ENCODE measurements at regions not wholly inside any gene's neighbourhood (a gene's known extent, or its start where the extent isn't known, plus 50 kb on each side); places are given as distances from the start of the nearest gene placed in this dataset.

- Histone ChIP-seq H3K27me3 (no peaks in the 10 kb centered on the region), H3K4me3 (no peak overlapping the region), H3K4me1 (no peaks in the 10 kb centered on the region), H3K27ac (no peak overlapping the region), H3K9me3 (no peaks in the 10 kb centered on the region), H3K36me3 (no peaks in the 10 kb centered on the region)
- TF ChIP-seq POLR2AphosphoS5 (IDR thresholded peaks at IDR 0.05) (no peak), POLR2A (IDR thresholded peaks at IDR 0.05) (no peak), EP300 (IDR thresholded peaks at IDR 0.05) (no peak)
- TF ChIP-seq, protein P1, sequence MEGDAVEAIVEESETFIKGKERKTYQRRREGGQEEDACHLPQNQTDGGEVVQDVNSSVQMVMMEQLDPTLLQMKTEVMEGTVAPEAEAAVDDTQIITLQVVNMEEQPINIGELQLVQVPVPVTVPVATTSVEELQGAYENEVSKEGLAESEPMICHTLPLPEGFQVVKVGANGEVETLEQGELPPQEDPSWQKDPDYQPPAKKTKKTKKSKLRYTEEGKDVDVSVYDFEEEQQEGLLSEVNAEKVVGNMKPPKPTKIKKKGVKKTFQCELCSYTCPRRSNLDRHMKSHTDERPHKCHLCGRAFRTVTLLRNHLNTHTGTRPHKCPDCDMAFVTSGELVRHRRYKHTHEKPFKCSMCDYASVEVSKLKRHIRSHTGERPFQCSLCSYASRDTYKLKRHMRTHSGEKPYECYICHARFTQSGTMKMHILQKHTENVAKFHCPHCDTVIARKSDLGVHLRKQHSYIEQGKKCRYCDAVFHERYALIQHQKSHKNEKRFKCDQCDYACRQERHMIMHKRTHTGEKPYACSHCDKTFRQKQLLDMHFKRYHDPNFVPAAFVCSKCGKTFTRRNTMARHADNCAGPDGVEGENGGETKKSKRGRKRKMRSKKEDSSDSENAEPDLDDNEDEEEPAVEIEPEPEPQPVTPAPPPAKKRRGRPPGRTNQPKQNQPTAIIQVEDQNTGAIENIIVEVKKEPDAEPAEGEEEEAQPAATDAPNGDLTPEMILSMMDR (IDR thresholded peaks at IDR 0.05), result no peak
- WGBS, 2 donors (ENCODE audit: low coverage in 1 of 2), result 20 to 29% methylated on average over 1 of the region's 1 CpG
- ATAC-seq, result no peak
Measured at GRCh38 chr3:23017801-23018200, 185.3 kb upstream of the UBE2E2 start.

DNA sequence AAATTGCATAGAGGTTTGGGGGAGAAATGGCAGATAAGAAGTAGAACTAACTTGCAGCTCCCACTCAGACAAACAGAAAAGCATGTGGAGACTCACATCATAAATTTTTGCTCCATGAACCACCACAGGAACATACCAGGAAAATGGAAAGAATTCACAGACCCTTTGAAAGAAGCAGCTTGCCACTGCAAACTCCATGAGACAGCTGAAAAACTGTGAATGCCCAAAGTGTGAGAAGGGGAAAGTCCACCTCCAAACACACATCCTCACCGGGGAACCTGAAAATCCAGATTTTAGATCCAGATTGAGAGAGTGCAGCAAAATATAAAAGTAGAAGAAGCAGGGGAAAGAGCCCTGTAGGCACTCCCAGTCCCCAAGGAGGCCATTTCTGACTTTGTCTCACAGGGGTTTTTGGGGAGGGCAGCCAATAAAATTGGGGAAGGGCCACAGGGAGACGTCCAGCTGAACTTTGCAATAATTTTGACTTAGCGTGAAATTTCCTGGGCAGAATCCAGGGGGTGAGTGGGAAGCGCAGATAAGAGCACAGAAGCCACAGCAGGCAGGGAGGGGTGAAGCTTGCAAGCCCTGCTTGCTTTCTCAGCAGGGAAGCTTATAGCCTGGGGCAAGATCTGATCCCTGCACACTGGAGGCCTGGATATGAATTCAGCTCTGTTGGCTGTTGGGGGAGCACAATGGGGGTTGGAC is 183.4 kb upstream of the UBE2E2 start:
- ATAC-seq, result no peak
- Histone ChIP-seq H3K36me3 (no peaks in the 10 kb centered on the region), H3K27ac (no peak overlapping the region), H3K9me3 (no peaks in the 10 kb centered on the region), H3K4me3 (no peak overlapping the region), H3K27me3 (no peaks in the 10 kb centered on the region), H3K4me1 (no peaks in the 10 kb centered on the region)
- WGBS, 2 donors (ENCODE audit: low coverage in 1 of 2), result 55 to 75% methylated on average over 3 to 4 of the region's 4 CpGs
- TF ChIP-seq EP300 (IDR thresholded peaks at IDR 0.05) (no peak), POLR2AphosphoS5 (IDR thresholded peaks at IDR 0.05) (no peak), POLR2A (IDR thresholded peaks at IDR 0.05) (no peak)
- TF ChIP-seq, protein P1 (IDR thresholded peaks at IDR 0.05), result no peak

- Histone ChIP-seq H3K36me3 (no peaks in the 10 kb centered on the region), H3K4me1 (no peaks in the 10 kb centered on the region), H3K4me3 (no peak overlapping the region), H3K27me3 (no peaks in the 10 kb centered on the region), H3K27ac (no peak overlapping the region), H3K9me3 (peaks cover 0 to 6% (median 0%) of the 10 kb centered on the region in 3 donors)
- TF ChIP-seq POLR2A (IDR thresholded peaks at IDR 0.05), result no peak
- no peak for TF ChIP-seq EP300 (IDR thresholded peaks at IDR 0.05)
- WGBS, 2 donors (ENCODE audit: low coverage in 1 of 2), result 21 to 32% methylated on average over 2 of the region's 2 CpGs
- no peak for ATAC-seq
Measured at GRCh38 chr3:23028294-23028693, 174.8 kb upstream of the UBE2E2 start.

- H3K27me3 ChIP-seq, result no peaks in the 10 kb centered on the region
- WGBS, 2 donors (ENCODE audit: low coverage in 1 of 2), result 48 to 53% methylated on average over 2 of the region's 2 CpGs
- no peak overlapping the region for H3K4me3 ChIP-seq
- peaks cover 0 to 6% (median 0%) of the 10 kb centered on the region in 3 donors for H3K9me3 ChIP-seq
- TF ChIP-seq, protein P1 (IDR thresholded peaks at IDR 0.05), result no peak
- TF ChIP-seq EP300 (IDR thresholded peaks at IDR 0.05) (no peak), POLR2AphosphoS5 (IDR thresholded peaks at IDR 0.05) (no peak), POLR2A (IDR thresholded peaks at IDR 0.05) (no peak)
- no peak overlapping the region for H3K27ac ChIP-seq
- H3K4me1 ChIP-seq, result no peaks in the 10 kb centered on the region
- no peak for ATAC-seq
- no peaks in the 10 kb centered on the region for H3K36me3 ChIP-seq
Measured at GRCh38 chr3:23029001-23029400, 174.1 kb upstream of the UBE2E2 start.

DNA sequence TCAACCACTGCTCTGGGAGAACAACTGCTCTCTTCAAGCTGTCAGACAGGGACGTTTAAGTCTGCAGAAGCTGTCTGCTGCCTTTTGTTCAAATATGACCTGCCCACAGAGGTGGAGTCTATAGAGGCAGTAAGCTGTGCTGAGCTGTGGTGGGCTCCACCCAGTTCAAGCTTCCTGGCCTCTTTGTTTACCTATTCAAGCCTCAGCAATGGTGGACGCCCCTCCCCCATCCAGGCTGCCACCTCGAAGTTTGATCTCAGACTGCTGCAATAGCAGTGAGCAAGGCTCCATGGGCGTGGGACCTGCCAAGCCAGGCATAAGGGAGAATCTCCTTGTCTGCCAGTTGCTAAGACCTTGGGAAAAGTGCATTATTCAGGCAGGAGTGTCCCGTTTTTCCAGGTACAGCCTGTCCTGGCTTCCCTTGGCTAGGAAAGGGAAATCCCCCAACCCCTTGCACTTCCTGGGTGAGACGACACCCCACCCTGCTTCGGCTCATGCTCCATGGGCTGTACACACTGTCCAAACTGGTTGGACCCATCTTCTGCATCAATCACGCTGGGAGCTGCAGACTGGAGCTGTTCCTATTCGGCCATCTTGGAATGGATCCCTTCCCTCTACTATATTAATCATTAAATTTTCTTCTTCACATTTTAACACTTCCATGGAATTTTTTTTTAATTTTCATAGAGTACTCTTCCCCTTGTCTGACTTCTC is 167.0 kb upstream of the UBE2E2 start:
- Histone ChIP-seq H3K27ac (no peak overlapping the region), H3K4me1 (peaks cover 0 to 23% (median 0%) of the 10 kb centered on the region in 3 donors), H3K27me3 (no peaks in the 10 kb centered on the region), H3K36me3 (no peaks in the 10 kb centered on the region), H3K4me3 (no peak overlapping the region), H3K9me3 (peaks cover 0 to 13% (median 0%) of the 10 kb centered on the region in 3 donors)
- no peak for ATAC-seq
- no peak for TF ChIP-seq EP300 (IDR thresholded peaks at IDR 0.05)
- TF ChIP-seq, protein P1 (IDR thresholded peaks at IDR 0.05), result no peak
- WGBS, 2 donors (ENCODE audit: low coverage in 1 of 2), result 75 to 92% methylated on average over 2 to 7 of the region's 9 CpGs

All from gastroesophageal sphincter (tissue), 4 donors.